Psoas muscle (tissue), 7 donors: ENCODE measurements at regions not wholly inside any gene's neighbourhood (a gene's known extent, or its start where the extent isn't known, plus 50 kb on each side); places are given as distances from the start of the nearest gene placed in this dataset.
"Not testable (repeated sequence)": the region's sequence is repeated elsewhere in the genome, so short reads cannot be mapped to it uniquely, and the experiment has no call there.

Experiments used
- ATAC-seq, 4 donors: fragments of 200-7000 bp; cut with Tn5 transposase; one replicate each; pipeline ENCODE4 v1.9.1; 2020; ENCODE audit warnings: moderate library complexity in 3 of 4, mild to moderate bottlenecking in 2 of 4
- DNase-seq, 2 donors: peaks; one replicate each; pipeline ENCODE4 v3.0.0-alpha.2; 2020
- H3K27ac ChIP-seq: fragments of 200-600 bp; one replicate; pipeline ENCODE4 v1.8.0; 2022
- H3K27me3 ChIP-seq, 3 donors: fragments of 200-600 bp in 1 of 3; one replicate each; pipeline versions ENCODE4 v1.6.1 to v1.8.0; 2013 to 2022; ENCODE audit warnings: low read length in 2 of 3, mild to moderate bottlenecking in 2 of 3, moderate library complexity in 1 of 3; ENCODE audit not compliant: insufficient read depth in 3 of 3
- H3K36me3 ChIP-seq, 2 donors: fragments of 200-600 bp in 1 of 2; one replicate each; pipeline versions ENCODE4 v1.6.1 to v1.8.0; 2013 to 2022; ENCODE audit warnings: low read depth in 1 of 2, mild to moderate bottlenecking in 1 of 2, moderate library complexity in 1 of 2; ENCODE audit not compliant: insufficient read depth in 1 of 2
- H3K4me1 ChIP-seq: fragments of 200-600 bp; one replicate; pipeline ENCODE4 v1.8.0; 2022
- H3K4me3 ChIP-seq: fragments of 200-600 bp; one replicate; pipeline ENCODE4 v1.8.0; 2022; ENCODE audit warnings: mild to moderate bottlenecking
- H3K9me3 ChIP-seq: fragments of 200-600 bp; one replicate; pipeline ENCODE4 v1.8.0; 2022
- WGBS, 3 donors: extraction: QIAGEN DNeasy Blood & Tissue Kit; methylation state at CpG; one replicate each; pipeline versions ENCODE4 v1.1.6 to v1.1.7; 2013; 5-methylcytosine and 5-hydroxymethylcytosine counted together
- intact Hi-C, 2 donors: fragments of 100-400 bp; cut with DNase I; formaldehyde crosslinking; loops; one replicate each; pipeline versions ENCODE4 v1.11.0 to v1.14.2; 2022
- donor health status: healthy with polysubstance abuse.
- donor health status: DM: no; HTN: no; CAD: no; lungs with moderate emphysema.
- donor health status: Bipolar disorder and iron deficiency.
- donor health status: healthy.
- donor health status: DM: yes; HTN: yes; CAD: no.
- donor health status: DM: no; HTN: no; CAD: no.
- donor health status: DM: yes; HTN: yes; CAD: no.

GRCh38 chr14:19337232-19338059 lies 96.7 kb downstream of the POTEG start:
- H3K9me3 ChIP-seq, H3K4me3 ChIP-seq, H3K36me3 ChIP-seq, intact Hi-C loops, H3K4me1 ChIP-seq, H3K27ac ChIP-seq, DNase-seq, H3K27me3 ChIP-seq: not testable (repeated sequence)
- ATAC-seq = peak; percentile 56 to 84 (median 60)
- 59% methylated on average over 2 of the region's 49 CpGs; no CpG with 5 or more reads in 2 of the 3 donors for WGBS, 3 donors

GRCh38 chr14:19338060-19338372 lies 96.1 kb downstream of the POTEG start:
- peak in 1 of 4 donors; percentile 19 for ATAC-seq
- H3K36me3 ChIP-seq, H3K4me1 ChIP-seq, H3K27me3 ChIP-seq, H3K4me3 ChIP-seq, DNase-seq, intact Hi-C loops, H3K27ac ChIP-seq, H3K9me3 ChIP-seq: not testable (repeated sequence)
- WGBS, 3 donors = no CpG with 5 or more reads among the region's 11 CpGs

- H3K27me3 ChIP-seq, H3K4me1 ChIP-seq, H3K27ac ChIP-seq, H3K9me3 ChIP-seq, ATAC-seq, intact Hi-C loops, DNase-seq, H3K4me3 ChIP-seq, H3K36me3 ChIP-seq: not testable (repeated sequence)
- WGBS, 3 donors = 68 to 76% (median 71%) methylated on average over 7 to 8 of the region's 9 CpGs
Observed at GRCh38 chr14:19340976-19341375, 93.2 kb downstream of the POTEG start.

- ATAC-seq, H3K9me3 ChIP-seq, H3K4me1 ChIP-seq, H3K36me3 ChIP-seq, H3K27me3 ChIP-seq, intact Hi-C loops, H3K4me3 ChIP-seq, DNase-seq, H3K27ac ChIP-seq: not testable (repeated sequence)
- WGBS, 3 donors = 78 to 93% (median 84%) methylated on average over 4 of the region's 6 CpGs
Observed at GRCh38 chr14:19341627-19342026, 92.5 kb downstream of the POTEG start.

GRCh38 chr14:19344261-19344660 lies 89.9 kb downstream of the POTEG start:
- H3K9me3 ChIP-seq, H3K27me3 ChIP-seq, H3K4me1 ChIP-seq, intact Hi-C loops, H3K36me3 ChIP-seq, DNase-seq, H3K4me3 ChIP-seq, H3K27ac ChIP-seq, ATAC-seq: not testable (repeated sequence)
- WGBS, 3 donors = 47 to 62% (median 57%) methylated on average over 4 of the region's 4 CpGs

GRCh38 chr14:19344689-19345088 lies 89.5 kb downstream of the POTEG start:
- H3K4me3 ChIP-seq, intact Hi-C loops, H3K4me1 ChIP-seq, H3K36me3 ChIP-seq, H3K27ac ChIP-seq, H3K27me3 ChIP-seq, DNase-seq, H3K9me3 ChIP-seq, ATAC-seq: not testable (repeated sequence)
- 70 to 73% (median 72%) methylated on average over 2 of the region's 20 CpGs for WGBS, 3 donors

- H3K4me3 ChIP-seq, ATAC-seq, H3K4me1 ChIP-seq, H3K27me3 ChIP-seq, H3K36me3 ChIP-seq, DNase-seq, H3K9me3 ChIP-seq, H3K27ac ChIP-seq, intact Hi-C loops: not testable (repeated sequence)
- WGBS, 3 donors = 68 to 73% (median 72%) methylated on average over 6 to 8 of the region's 26 CpGs
Observed at GRCh38 chr14:19345298-19345911, 88.7 kb downstream of the POTEG start.

- ATAC-seq = peak in 2 of 4 donors; percentile 26 to 42
- not testable (repeated sequence) for H3K27ac ChIP-seq
Observed at GRCh38 chr14:19346074-19346480, 88.1 kb downstream of the POTEG start.

GRCh38 chr14:19346636-19347035 lies 87.5 kb downstream of the POTEG start:
- WGBS, 3 donors = no CpG with 5 or more reads among the region's 15 CpGs

More at GRCh38 chr14:19346074-19346480, 88.1 kb downstream of the POTEG start:
- WGBS, 3 donors = 67 to 71% (median 68%) methylated on average over 10 to 12 of the region's 17 CpGs
- H3K9me3 ChIP-seq, H3K36me3 ChIP-seq, H3K27me3 ChIP-seq, H3K4me1 ChIP-seq, intact Hi-C loops, H3K4me3 ChIP-seq: not testable (repeated sequence)
- peak in 1 of 2 donors; percentile 44 for DNase-seq

GRCh38 chr14:19347112-19347511 lies 87.0 kb downstream of the POTEG start:
- H3K4me1 ChIP-seq, H3K4me3 ChIP-seq, H3K9me3 ChIP-seq, intact Hi-C loops, ATAC-seq, DNase-seq, H3K27ac ChIP-seq, H3K36me3 ChIP-seq, H3K27me3 ChIP-seq: not testable (repeated sequence)
- 7 to 50% (median 21%) methylated on average over 1 of the region's 8 CpGs for whole genome bisulfite sequencing, 3 donors

More at GRCh38 chr14:19346636-19347035, 87.5 kb downstream of the POTEG start:
- intact Hi-C loops, H3K4me3 ChIP-seq, ATAC-seq, H3K36me3 ChIP-seq, H3K4me1 ChIP-seq, H3K27ac ChIP-seq, H3K27me3 ChIP-seq, DNase-seq, H3K9me3 ChIP-seq: not testable (repeated sequence)
